NCI-H748 (cell line): ENCODE measurements at regions not wholly inside any gene's neighbourhood (a gene's known extent, or its start where the extent isn't known, plus 50 kb on each side); places are given as distances from the start of the nearest gene placed in this dataset.
"Not testable (repeated sequence)": the region's sequence is repeated elsewhere in the genome, so short reads cannot be mapped to it uniquely, and the experiment has no call there.

ENCODE experiments used
- DNase-seq: peaks from one replicate; lab custom pipeline; 2025; ENCODE audit not compliant: unreplicated experiment; lab: John Stamatoyannopoulos, UW

GRCh38 chr4:126856906-126857305 lies 775.9 kb upstream of the INTU start:
- DNase-seq, result no peak

GRCh38 chr4:126859314-126859713 lies 773.4 kb upstream of the INTU start:
- no peak for DNase-seq

GRCh38 chr4:126859872-126860271 lies 772.9 kb upstream of the INTU start:
- DNase-seq, result no peak

GRCh38 chr4:126860308-126860707 lies 772.4 kb upstream of the INTU start:
- DNase-seq, result no peak

- no peak for DNase-seq
These were observed 762.8 kb upstream of the INTU start for GRCh38 chr4:126869967-126870366.

GRCh38 chr4:126871810-126872209 lies 760.9 kb upstream of the INTU start:
- DNase-seq, result no peak

GRCh38 chr4:126874533-126874932 lies 758.2 kb upstream of the INTU start:
- no peak for DNase-seq

- DNase-seq, result no peak
These were observed 743.8 kb upstream of the INTU start for GRCh38 chr4:126888968-126889367.

- no peak for DNase-seq
These were observed 742.4 kb upstream of the INTU start for GRCh38 chr4:126890383-126890782.

GRCh38 chr4:126890994-126891393 lies 741.8 kb upstream of the INTU start:
- no peak for DNase-seq

- no peak for DNase-seq
These were observed 737.8 kb upstream of the INTU start for GRCh38 chr4:126894963-126895362.

- no peak for DNase-seq
These were observed 736.7 kb upstream of the INTU start for GRCh38 chr4:126895988-126896570.

GRCh38 chr4:126897038-126897437 lies 735.7 kb upstream of the INTU start:
- no peak for DNase-seq

GRCh38 chr4:126898815-126899214 lies 733.9 kb upstream of the INTU start:
- DNase-seq, result no peak

GRCh38 chr4:126899331-126899801 lies 733.4 kb upstream of the INTU start:
- no peak for DNase-seq

GRCh38 chr4:126906466-126906865 lies 726.3 kb upstream of the INTU start:
- no peak for DNase-seq

GRCh38 chr4:126907389-126907788 lies 725.4 kb upstream of the INTU start:
- DNase-seq, result no peak

GRCh38 chr4:126916049-126916625 lies 716.6 kb upstream of the INTU start:
- DNase-seq, result no peak

GRCh38 chr4:126916626-126917140 lies 716.1 kb upstream of the INTU start:
- DNase-seq, result no peak

GRCh38 chr4:126922328-126922938 lies 710.3 kb upstream of the INTU start:
- not testable (repeated sequence) for DNase-seq

- no peak for DNase-seq
These were observed 708.5 kb upstream of the INTU start for GRCh38 chr4:126924237-126924636.

- DNase-seq, result not testable (repeated sequence)
These were observed 702.7 kb upstream of the INTU start for GRCh38 chr4:126930059-126930458.
